ENCODE measurements at regions not wholly inside any gene's neighbourhood (a gene's known extent, or its start where the extent isn't known, plus 50 kb on each side); places are given as distances from the start of the nearest gene placed in this dataset.

- TF ChIP-seq POLR2A (IDR thresholded peaks at IDR 0.05) (no peak), CTCF (IDR thresholded peaks at IDR 0.05) (no peak)
Measured at GRCh38 chr12:19856389-19856788, 417.1 kb downstream of the AEBP2 start.

Measured in Peyer's patch (tissue), 4 donors.